ENCODE measurements at regions not wholly inside any gene's neighbourhood (a gene's known extent, or its start where the extent isn't known, plus 50 kb on each side); places are given as distances from the start of the nearest gene placed in this dataset.

- peak in 1 of 2 experiments; percentile 14 for DNase-seq
- TF ChIP-seq GATA1 (IDR thresholded peaks at IDR 0.05; ENCODE audit: low read depth, low read length) (no peak), POLR2A (IDR thresholded peaks at IDR 0.05; ENCODE audit: low read length) (no peak)
These were observed 58.9 kb upstream of the RXRA start for GRCh38 chr9:134267305-134267880.

- no peak for TF ChIP-seq POLR2A (IDR thresholded peaks at IDR 0.05; ENCODE audit: low read length)
- TF ChIP-seq GATA1 (IDR thresholded peaks at IDR 0.05; ENCODE audit: low read depth, low read length), result no peak
- DNase-seq, result no peak
These were observed 58.2 kb upstream of the RXRA start for GRCh38 chr9:134267881-134268724.

- DNase-seq, result no peak
- TF ChIP-seq GATA1 (IDR thresholded peaks at IDR 0.05; ENCODE audit: low read depth, low read length) (no peak), POLR2A (IDR thresholded peaks at IDR 0.05; ENCODE audit: low read length) (no peak)
These were observed 57.5 kb upstream of the RXRA start for GRCh38 chr9:134268747-134269146.

GRCh38 chr9:134271338-134272301, 54.6 kb upstream of the RXRA start:
- TF ChIP-seq POLR2A (IDR thresholded peaks at IDR 0.05; ENCODE audit: low read length) (no peak), GATA1 (IDR thresholded peaks at IDR 0.05; ENCODE audit: low read depth, low read length) (no peak)
- no peak for DNase-seq

GRCh38 chr9:134272302-134273023, 53.8 kb upstream of the RXRA start:
- TF ChIP-seq GATA1 (IDR thresholded peaks at IDR 0.05; ENCODE audit: low read depth, low read length) (no peak), POLR2A (IDR thresholded peaks at IDR 0.05; ENCODE audit: low read length) (no peak)
- no peak for DNase-seq

- TF ChIP-seq GATA1 (IDR thresholded peaks at IDR 0.05; ENCODE audit: low read depth, low read length) (no peak), POLR2A (IDR thresholded peaks at IDR 0.05; ENCODE audit: low read length) (no peak)
These were observed 52.6 kb upstream of the RXRA start for GRCh38 chr9:134273647-134274046.

GRCh38 chr9:134275375-134275774, 50.9 kb upstream of the RXRA start:
- DNase-seq, result peak; percentile 24 to 44
- no peak for TF ChIP-seq POLR2A (IDR thresholded peaks at IDR 0.05; ENCODE audit: low read length)
- TF ChIP-seq GATA1 (IDR thresholded peaks at IDR 0.05; ENCODE audit: low read depth, low read length), result no peak

More at GRCh38 chr9:134273647-134274046, 52.6 kb upstream of the RXRA start:
- no peak for DNase-seq

GRCh38 chr9:134276453-134277245, 49.6 kb upstream of the RXRA start:
- TF ChIP-seq POLR2A (IDR thresholded peaks at IDR 0.05; ENCODE audit: low read length) (no peak), GATA1 (IDR thresholded peaks at IDR 0.05; ENCODE audit: low read depth, low read length) (no peak)
- DNase-seq, result no peak

Measured in erythroblast (primary cell).